Stromal cell of bone marrow (primary cell): ENCODE measurements at regions not wholly inside any gene's neighbourhood (a gene's known extent, or its start where the extent isn't known, plus 50 kb on each side); places are given as distances from the start of the nearest gene placed in this dataset.
"Not testable (repeated sequence)": the region's sequence is repeated elsewhere in the genome, so short reads cannot be mapped to it uniquely, and the experiment has no call there.

ENCODE experiments used
- DNase-seq: peaks from one replicate; pipeline ENCODE4 v3.0.0-alpha.2; 2012; ENCODE audit warnings: low read depth

DNA sequence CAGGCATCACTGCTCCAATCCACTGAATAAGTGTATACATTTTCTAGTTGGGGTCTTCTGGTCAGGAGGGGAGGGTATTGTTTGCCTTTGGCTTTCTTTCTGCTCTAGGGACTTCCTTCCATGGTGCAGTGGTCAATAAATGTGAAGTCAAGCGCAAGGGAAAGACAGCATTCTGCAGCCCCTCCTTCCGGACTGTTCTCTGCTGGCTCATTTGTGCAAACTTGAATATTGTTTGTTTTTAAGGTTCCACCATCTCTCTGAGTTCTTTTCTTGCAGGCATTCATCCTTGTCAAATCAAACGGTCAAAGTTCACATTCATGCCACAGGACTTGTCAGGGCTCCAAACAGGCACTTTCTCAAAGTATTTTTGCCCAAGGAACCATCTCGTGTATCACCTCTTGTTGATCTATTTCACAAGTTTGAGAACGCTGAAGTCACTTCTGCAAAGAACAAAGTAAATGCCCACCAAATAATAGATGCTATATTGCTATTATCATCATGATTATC, 205.6 kb upstream of the KAZN start:
- DNase-seq: no peak

DNA sequence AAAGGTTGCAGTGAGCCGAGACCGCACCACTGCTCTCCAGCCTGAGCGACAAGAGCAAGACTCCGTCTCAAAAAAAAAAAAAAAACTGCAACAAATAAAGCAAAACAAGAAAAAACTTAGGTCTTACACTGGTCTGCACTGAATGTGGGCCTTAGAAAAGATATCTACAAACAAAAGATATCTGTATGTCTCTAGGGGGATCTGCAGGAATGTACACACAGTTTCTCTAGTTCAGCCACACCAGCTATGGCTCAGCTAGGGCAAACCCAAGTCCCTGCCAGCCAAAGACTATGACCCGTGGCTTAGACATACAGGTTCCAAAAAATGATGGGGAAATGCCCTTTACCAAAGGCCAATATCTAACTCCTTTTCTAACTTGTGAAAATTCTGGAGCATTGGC, 202.4 kb upstream of the KAZN start:
- DNase-seq: no peak

DNA sequence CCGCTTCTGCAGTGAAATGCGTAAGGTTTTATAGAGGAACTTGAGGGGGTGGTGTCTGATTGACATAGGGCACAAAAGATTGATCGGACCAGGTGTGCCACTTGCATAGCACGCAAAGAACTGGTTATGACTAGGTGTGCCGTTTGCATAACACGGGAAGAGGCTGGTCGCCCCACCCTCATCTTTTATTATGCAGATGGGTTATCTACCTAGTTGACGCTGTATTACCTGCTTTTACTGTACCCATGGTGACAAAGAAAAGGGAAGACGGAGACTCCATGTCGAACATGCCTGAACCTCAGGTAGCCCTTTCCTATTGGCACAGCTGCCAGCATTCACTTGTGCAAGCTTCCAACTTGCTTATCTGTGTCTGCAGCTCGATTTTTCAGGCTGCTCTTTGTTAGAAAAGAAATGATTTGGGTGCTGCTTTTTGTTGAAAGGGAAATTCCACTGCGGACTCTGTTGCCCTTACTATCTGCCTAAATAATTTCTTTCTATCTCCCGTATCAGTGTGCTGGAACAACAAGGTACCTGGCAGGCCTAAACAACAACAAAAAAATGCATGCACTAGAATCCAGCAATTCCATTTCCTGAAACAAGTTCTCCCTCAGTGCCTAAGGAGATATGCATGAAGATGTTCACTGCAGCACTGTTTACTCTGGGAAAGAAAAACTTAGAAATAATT, 194.4 kb upstream of the KAZN start:
- DNase-seq: no peak

DNA sequence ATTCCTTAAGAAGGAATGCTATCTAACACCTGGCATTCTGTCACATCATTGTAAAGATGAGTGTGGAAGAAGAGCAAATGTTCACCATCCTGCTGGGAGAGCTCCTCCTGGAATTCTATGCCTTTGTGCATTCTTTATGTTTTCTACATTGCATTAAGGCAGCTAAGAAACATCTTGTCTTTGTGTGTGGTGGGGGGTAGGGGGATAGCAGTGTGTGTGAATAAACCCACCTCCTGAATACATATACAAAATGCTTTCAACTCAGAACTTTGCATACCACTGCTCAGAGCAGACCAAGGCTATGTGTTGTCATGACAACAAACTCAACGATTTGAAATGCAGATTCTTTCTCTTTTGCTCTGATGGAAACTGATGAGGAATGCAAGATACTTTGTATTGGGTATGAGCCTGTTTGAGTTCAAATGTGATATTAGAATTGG, 193.6 kb upstream of the KAZN start:
- no peak for DNase-seq

DNA sequence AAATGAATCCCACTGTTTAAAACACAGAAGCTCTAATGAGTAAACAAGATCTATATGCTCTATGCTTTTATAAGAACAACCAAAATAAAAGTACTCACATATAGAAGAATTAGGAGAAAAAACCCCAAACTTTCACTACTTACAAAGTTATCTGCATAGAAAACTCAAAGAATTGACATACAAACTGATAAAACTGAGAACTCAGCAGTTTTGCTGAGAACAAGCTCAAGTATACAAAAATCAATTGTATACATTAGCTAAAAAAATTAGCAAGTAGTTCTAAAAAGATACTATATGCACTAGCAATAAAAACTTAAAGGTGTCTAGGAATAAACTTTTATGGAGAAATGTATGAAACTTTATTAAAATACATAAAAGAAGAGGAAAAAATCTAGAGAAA, 186.2 kb upstream of the KAZN start:
- no peak for DNase-seq

DNA sequence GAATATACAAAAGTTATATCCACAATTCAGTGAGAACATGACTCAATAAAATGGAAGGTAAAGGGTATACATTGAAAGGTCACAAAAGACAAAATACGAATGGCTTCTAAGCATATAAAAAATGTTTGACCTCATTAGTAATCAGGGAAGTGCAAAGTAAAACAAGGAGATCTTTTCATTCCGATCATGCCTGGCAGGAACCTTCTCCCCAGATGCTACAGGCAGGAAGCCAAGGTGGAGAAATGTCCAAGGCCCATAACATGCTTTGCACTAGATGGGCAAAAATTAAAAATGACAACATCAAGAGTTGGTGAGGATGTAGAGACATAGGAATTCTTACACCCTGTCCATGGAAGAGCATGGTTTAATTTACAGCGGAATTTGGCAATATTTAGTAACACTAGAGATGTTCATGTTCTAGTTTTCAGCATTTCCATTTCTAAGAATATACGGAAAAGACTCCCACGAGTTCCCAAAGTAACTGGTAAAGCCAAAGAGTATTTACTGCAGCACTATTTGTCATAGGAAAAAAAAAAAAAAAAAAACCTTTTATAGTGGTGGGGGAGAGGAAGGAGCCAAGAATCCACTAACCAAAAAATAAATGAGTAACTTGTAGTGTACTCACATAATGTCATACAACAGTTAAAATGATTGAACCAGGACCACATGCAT, 184.5 kb upstream of the KAZN start:
- no peak for DNase-seq

DNA sequence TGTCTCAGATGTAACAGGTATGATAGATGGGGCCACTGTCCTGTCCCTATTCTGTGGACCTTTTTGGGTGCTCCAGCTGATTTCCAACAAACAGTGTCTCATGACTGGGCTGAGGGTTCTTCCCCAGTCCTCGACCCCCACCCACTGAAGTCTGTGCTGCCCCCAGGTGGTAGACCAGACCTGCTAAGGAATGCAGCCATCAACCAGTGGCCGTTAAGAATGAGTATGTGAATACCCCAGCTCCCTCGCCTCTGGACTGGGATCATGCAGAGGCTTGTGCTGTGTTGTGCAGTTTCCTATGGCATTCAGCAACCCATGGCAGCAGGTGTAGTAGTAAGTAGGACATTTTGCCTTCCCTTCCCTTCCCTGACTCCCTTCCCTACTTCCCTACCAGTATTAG, 183.1 kb upstream of the KAZN start:
- no peak for DNase-seq

DNA sequence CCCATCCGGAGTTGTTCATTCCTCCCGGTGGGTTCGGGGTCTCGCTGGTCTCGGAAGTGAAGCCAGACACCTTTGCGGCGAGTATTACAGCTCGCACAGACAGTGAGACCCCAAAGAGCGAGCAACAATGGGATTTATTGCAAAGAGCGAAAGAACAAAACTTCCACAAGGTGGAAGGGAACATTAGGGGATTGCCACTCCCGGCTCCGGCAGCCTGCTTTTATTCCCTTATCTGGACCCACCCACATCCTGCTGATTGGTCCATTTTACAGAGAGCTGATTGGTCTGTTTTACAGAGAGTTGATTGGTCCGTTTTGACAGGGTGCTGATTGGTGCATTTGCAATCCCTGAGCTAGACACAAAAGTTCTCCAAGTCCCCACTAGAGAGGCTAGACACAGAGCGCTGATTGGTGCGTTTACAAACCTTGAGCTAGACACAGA, 178.7 kb upstream of the KAZN start:
- not testable (repeated sequence) for DNase-seq

DNA sequence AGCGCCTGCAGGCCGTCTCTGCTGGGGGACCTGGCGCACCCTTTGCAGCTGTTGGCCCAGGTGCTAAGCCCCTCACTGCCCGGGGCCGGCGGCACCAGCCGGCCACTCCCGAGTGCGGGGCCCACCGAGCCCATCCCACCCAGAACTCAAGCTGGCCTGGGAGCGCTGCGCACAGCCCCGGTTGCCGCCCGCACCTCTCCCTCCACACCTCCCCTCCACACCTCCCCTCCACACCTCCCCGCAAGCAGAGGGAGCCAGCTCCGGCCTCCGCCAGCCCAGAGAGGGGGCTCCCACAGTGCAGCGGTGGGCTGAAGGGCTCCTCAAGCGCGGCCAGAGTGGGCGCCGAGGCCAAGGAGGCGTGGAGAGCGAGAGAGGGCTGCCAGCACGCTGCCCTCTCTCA, 177.8 kb upstream of the KAZN start:
- DNase-seq: no peak

DNA sequence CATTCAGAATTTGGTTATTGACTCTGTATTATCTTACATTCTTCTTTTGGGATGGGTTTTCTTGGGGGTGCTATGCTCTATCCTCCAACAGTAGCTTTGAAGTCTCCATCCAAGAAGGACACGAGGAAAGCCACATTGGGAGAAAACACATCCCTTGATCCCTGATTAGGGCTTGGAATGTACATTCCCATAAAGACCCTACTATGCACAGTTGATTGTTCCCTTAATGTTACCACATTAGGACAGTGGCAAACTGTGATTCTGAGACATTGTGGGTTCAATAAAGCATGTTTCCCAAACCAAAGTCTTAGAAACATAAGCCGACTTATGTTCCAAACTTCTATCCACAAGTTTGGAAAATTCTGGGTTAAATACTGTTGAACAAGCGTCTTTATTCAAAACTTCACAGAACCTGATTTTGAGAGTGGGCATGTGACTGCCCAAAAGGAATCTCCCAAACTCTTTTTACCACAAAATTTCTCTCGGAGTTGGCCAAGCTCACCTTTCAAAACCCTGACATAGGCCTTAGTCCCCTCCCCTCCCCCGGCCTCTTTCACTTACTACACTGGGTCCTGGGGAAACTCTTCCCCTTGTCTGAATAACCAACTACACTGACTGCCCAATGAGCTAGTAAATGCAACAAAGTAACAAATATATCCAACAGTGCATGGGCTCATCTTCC, 177.0 kb upstream of the KAZN start:
- DNase-seq: no peak

DNA sequence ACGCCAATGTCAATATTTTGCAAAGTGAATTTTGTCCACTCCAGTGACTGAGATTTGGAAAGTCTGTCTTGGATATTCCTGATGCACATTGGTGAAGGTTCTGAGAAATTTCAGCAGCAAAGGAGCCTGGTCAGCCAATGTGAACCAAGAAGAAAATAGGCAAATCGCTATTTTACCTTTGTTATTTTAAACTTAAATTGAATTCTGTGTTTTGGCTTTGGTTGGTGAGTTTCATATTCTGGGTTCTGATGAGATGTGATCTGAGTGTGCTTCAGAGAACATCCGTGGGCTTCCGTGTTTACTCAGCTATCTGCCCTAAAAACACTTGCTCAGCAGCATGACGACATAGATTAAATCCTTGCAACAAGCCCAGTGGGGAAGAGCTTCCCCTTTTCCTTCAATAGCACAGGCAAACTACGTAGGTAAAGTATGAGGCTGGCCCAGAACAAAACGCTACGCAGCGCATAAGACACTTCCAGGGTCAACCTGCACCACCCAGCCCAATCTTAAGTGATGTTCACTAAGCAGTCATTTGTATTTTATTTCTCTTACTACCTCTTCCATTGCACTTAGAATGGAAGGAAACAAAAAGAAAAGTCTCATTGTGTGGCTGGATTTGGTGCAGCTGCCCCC, 176.4 kb upstream of the KAZN start:
- DNase-seq: no peak

DNA sequence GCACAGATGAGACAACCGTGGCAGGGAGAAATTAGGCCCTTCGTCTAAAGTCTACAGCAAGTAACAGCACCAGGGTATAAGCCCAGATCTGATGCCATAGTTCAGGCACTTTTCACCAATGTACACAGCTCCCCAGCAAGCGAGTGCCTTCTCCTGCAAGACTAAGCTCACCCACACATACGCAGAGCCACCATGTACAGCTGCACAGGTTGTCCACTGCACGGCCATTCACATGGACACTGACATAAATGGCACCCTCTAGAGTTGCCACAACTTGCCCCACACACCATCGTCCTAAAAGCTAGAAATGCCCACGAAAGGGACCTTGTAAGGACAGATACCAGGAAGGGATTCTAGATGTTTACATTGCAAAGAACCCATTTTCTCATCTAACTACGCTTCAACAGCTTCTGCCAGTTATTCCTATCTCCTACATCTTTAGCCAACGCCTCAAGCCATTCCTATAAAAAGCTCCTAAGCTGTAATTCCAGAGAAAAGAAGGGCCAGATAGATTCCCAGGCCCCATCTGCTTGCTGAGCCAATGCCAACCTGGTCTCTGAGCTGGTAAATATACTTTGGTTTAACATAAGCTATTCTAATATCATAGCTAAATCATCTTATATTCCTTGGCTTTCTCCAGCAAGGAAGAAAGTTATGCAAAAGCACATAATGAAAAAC, 174.0 kb upstream of the KAZN start:
- no peak for DNase-seq

DNA sequence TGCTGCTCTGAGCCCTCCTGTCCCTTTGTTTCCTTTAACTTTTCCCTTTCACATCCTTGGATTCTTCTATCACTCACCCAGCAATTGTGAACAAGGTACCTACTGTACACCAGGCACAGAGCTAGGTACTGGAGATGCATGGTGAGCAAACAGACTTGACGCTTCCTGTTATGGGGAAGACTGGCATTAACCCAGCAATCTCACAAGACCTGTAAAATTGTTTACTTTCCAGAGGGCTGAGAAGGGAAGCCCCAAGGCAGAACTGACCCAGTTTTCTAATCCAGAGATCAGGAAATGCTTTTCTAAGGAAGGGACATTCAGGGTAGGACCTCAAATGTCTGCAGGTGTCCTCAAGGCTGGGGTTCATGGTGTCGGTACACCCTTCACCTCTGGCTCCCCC, 171.6 kb upstream of the KAZN start:
- DNase-seq: no peak

DNA sequence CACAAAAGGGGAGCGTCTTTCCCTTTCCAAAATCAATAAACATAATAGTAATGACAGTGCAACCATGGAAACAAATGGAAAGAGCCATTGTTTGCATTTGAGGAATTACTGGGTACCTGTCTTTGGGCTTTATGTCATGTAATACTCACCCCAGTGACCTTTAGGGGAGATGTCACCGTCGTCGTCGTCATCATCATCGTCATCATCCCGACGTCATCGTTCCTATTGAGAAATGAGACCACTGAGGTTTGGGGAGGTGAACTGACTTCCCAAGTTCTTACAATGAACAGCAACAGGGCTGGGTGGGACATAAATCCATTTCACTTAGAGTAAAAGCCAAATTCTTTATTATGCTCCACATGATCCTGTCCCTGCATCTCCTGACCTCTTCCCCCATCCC, 168.9 kb upstream of the KAZN start:
- no peak for DNase-seq

DNA sequence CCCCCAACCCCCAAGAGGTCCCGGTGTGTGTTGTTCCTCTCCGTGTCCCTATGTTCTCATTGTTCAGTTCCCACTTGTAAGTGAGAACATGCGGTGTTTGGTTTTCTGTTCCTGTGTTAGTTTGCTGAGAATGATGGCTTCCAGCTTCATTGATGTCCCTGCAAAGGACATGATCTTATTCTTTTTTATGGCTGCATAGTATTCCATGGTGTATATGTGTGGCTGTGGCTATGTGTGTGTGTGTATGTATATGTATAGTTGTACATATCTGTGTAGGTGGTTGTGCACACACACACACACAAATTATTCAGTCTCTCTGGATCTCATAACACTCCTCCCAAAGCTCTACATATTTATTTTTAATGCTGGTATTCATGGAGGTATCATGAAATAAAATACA, 165.8 kb upstream of the KAZN start:
- DNase-seq: not testable (repeated sequence)

DNA sequence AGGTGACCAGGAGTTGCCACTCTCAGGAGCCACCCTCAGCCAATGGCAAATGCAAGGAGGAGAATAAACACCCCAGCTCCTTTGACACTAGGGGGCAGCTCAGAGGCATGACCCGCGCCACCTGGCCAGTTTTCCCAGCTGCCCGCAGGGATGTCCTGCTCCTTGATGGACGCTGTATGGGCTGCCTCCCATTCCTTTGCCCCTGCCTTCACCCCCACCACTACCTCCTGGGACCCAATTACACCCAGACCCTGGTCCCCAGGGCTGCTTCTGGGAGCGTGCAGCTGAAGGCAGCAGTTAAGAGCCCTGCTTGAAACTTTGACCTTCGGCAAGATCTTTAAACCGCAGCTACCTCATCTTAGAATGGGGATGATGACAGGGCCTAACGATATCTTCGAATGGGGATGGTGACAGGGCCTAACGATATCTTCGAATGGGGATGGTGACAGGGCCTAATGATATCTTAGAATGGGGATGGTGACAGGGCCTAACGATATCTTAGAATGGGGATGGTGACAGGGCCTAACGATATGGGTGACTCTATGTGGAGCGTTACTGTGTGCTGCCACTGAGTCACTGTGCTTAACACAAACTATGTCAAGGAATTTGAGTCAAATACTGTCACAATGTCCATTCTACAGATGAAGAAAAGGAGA, 163.0 kb upstream of the KAZN start:
- DNase-seq: no peak

DNA sequence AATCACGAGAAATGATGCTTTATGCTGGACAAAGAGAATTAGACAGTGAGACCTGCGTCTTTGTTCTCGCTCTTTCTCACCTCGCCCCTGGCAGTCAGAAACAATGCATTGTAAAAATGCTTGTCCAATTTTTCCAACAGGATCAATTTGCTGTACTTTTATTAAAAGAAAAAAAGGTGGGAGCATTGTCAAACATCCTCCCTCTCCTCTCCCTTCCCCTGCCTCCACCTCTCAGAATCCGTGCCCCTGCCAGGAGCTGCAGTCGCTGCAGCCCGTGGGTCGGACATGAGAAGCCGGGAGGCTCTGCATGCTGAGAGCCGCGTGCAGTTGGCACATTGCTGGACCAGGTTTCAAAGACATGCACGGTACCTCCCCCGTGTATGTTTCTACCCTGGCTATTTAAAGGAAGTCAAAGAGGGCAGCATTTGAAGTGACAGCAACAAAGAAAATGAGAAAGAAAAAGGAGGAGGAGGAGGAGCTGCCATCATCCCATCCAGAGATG, 161.0 kb upstream of the KAZN start:
- DNase-seq: no peak

DNA sequence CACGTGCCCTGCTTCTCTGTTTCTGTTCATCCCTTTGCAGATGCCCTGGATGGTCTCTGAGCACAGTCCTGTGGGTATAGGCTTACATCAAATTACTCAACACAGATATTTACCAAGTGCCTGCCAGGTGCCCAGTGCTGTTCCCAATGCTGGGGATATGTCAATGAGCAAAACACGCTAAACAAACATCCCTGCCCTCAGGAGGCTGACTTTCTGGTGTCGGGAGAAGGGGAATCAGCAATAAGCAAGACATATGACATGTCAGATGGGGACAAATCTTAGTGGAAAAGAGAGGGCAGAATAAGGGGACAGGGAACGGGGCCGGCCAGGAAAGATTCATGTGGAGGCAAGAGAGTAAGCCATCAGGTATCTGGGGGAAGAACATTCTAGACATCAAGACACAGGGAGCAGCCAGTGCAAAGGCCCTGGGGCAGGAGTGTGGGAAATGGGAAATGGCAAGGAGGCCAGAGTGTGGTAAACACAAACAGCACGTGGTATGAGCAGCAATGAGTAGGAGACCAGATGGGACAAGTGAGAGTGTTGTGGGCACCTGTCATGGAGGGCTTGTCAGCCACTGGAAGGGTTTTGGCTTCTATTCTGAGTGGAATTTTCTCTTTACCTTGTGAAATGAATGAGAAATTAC, 160.2 kb upstream of the KAZN start:
- DNase-seq: no peak

DNA sequence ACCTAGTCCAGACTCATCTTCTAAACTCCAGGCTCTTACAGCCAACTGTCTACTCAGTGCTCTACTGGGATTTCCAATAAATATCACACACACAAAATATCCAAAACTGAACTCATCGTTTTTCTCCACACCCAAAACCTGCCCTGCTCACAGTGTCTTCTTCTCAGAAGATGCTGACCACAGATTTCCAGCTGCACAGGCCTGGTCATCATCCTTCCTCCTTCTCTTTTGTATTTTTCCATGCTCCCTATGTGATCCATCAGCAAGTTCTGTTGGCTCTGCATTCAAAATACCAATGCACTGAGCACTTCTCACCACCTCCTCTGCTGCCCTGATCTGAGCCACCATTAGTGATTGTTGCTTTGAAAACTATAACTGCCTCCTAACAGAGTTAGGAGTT, 159.5 kb upstream of the KAZN start:
- peak; percentile 32 for DNase-seq

DNA sequence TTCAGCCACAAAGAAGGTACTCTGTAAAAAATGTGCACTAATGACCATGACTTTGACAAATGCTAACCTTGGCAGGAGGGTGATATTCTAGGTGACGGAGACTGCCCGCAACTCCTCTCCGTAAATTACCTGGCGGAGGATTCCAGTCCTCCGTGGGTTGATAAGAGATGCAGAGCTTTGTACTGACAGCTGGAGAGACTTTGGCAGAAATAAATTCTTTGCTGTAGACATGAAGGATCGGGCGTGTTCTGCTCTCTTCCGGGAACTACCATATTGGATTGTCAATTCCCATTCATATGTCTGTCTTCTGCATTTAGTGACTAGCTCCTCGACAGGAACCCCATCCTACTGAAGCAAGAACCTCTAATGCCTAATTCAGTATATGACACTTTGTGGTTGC, 158.3 kb upstream of the KAZN start:
- no peak for DNase-seq

DNA sequence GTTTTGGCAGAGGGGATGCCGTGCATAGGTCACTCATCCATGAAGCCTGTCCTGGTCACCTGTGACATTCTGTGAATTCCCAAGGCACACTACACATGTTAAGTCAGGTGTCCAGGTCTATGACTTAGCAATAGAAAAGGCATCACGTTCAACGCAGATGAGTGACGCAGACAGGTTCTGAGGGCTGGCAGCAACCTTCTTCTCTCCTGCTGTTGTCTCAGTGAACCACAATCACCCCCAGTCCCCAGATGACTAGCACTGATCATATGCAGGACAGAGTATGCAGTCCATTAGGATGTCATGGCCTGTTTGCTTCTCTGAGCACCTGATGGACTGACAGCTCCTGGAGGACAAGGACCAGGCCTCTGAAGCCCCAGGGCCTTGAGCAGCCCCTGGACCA, 157.8 kb upstream of the KAZN start:
- no peak for DNase-seq
